GM18517 (cell line): ENCODE measurements at regions not wholly inside any gene's neighbourhood (a gene's known extent, or its start where the extent isn't known, plus 50 kb on each side); places are given as distances from the start of the nearest gene placed in this dataset.
"Not testable (repeated sequence)": the region's sequence is repeated elsewhere in the genome, so short reads cannot be mapped to it uniquely, and the experiment has no call there.

Source experiments
- ATAC-seq: cut with Tn5 transposase; IDR thresholded peaks from one replicate; pipeline ENCODE4 v1.9.1; 2021; ENCODE audit warnings: mild to moderate bottlenecking, moderate library complexity; ENCODE audit not compliant: unreplicated experiment

GRCh38 chrX:87098477-87098876 is 419.1 kb upstream of the KLHL4 start:
- no peak for ATAC-seq

DNA sequence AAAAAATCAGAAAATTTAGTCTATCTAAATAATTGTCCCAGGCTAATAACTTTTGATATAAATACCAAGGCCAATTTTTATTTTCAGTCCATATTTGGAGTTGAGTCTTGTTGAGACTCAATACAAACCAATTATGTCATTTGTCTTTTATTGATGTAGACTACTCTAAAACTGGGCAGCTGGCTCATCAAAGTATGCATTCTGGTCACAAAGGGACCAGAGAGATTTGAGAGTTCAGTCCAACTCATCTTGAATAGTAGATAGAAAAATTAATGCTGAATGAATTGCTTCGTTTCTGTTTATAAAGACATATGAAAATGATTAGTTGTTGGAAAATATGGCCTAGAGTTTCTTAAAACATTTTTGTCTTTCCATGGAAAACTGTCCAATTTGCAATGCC is 412.5 kb upstream of the KLHL4 start:
- ATAC-seq = no peak

GRCh38 chrX:87110142-87110541 is 407.5 kb upstream of the KLHL4 start:
- no peak for ATAC-seq

GRCh38 chrX:87140800-87141483 is 376.7 kb upstream of the KLHL4 start:
- ATAC-seq = no peak

DNA sequence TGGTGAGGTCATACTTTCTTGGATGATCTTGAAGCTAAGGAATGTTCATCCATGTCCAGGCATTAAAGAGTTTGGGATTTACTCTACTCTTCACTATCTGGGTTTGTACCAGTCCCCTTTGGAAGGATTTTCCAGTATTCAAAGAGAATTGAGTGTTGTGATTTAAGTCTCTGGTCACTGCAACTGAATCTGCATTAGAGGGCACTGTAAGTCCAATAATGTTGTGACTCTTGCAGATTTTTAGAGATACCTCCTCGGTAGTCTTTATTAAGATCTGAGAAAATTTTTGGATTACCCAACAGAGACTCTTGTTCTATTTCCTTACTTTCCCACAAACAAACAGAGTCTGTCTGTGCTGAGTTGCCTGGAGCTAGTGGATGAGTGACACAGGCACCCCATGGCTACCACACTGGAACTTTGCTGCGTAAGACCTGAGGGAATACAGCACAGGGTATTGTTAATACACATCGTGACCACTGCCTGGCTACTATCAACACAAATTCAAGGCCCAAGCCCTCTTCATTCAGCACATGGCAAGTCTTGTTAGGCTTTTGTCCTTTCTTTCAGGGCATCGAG is 357.1 kb upstream of the KLHL4 start:
- ATAC-seq = no peak

GRCh38 chrX:87167841-87168240 is 349.8 kb upstream of the KLHL4 start:
- no peak for ATAC-seq

DNA sequence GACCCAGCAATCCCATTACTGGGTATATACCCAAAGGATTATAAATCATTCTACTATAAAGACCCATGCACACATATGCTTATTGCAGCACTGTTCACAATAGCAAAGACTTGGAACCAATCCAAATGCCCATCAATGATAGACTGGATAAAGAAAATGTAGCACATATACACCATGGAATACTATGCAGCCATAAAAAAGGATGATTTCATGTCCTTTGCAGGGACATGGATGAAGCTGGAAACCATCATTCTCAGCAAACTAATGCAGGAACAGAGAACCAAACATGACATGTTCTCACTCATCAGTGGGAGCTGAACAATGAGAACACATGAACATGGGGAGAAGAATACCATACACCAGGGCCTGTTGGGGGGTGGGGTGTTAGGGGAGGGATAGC is 339.6 kb upstream of the KLHL4 start:
- not testable (repeated sequence) for ATAC-seq
